ENCODE measurements at regions not wholly inside any gene's neighbourhood (a gene's known extent, or its start where the extent isn't known, plus 50 kb on each side); places are given as distances from the start of the nearest gene placed in this dataset.
A peak's percentile ranks its signal among the peaks of the same experiment; 100 is the strongest.
"Not testable (repeated sequence)": the region's sequence is repeated elsewhere in the genome, so short reads cannot be mapped to it uniquely, and the experiment has no call there.

DNA sequence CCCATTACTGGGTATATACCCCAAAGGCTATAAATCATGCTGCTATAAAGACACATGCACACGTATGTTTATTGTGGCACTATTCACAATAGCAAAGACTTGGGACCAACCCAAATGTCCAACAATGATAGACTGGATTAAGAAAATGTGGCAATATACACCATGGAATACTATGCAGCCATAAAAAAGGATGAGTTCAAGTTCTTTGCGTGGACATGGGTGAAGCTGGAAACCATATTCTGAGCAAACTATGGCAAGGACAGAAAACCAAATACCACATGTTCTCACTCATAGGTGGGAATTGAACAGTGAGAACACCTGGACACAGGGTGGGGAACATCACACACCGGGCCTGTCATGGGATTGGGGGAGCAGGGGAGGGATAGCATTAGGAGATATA is 54.4 kb upstream of the MUCL1 start:
- DNase-seq (ENCODE audit: low read depth): not testable (repeated sequence)

DNA sequence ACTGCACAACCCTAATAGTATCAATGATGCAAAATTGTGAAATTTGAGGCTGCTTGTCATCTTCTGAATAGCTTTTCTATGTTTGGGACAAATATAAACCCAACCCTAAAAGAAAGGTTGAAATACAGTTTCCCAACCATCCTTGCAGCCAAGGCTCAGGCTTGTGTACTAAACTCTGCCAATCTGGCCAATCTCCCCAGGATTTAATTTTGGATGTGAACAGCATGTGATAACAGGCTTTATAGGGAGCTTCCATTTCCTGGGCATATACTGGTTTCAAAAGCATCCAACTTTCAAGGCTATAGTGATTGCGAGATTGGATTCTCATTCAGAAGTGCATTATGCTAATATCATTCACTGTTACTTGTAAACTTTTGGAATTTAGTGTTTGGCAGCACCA is 55.7 kb upstream of the MUCL1 start:
- no peak for DNase-seq (ENCODE audit: low read depth)

DNA sequence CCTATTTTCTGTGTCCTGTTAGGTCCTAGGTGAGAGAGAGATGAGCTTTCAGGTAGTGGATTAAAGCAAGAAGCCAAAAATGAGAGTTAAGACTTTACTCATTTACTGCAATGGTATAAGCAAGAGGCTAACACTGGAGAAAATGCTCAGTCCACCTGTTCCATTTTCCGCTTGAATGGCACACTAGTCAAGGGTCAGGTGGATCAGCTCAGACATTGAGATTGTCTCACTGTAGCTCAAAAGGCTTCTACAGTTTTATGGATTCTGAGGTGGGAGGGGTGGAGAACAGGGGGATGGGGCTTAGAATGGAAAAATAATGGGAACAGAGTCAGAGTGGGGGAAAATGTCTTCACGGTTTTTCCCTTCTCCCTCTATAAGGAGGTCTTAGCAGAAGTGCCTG is 57.3 kb upstream of the MUCL1 start:
- no peak for DNase-seq (ENCODE audit: low read depth)

DNA sequence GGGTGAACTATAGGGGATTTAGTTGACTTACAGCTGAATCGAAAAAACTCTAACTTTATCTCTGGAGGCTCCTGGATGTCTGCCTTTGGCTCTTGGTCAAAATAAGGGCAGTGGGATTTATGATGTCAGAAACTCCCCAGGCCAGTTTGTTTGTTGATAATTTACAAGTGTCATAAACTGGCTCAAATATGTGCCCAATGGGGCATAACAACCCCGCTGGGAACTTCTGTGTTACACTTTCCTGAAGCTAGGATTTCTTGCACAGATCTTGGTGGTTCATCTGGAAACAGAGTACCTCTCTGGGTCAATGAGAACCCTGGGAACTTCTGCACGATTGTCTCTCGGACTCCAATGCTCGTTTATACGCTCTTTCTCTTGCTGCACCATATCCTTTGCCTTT is 58.7 kb upstream of the MUCL1 start:
- no peak for DNase-seq (ENCODE audit: low read depth)

DNA sequence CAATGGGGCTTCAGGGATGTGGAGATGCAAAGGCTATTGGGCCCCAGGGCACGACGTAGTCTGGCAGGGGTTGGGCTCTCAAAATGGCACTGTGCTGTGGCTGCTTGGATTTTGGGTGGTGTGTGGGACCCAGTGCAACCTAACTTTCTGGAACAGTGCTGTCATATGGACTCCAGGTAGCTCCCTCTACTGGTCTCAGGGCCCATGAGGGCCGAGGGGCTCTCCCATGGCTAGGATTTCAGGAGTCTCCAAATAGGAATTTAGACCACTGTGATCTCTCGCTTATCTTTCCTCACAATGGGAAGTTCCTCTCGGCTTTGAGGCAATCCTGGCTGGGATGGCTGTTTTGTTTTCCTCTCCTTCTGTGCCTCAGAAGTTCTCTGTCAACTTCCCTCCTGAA is 68.2 kb upstream of the MUCL1 start:
- no peak for DNase-seq (ENCODE audit: low read depth)

DNA sequence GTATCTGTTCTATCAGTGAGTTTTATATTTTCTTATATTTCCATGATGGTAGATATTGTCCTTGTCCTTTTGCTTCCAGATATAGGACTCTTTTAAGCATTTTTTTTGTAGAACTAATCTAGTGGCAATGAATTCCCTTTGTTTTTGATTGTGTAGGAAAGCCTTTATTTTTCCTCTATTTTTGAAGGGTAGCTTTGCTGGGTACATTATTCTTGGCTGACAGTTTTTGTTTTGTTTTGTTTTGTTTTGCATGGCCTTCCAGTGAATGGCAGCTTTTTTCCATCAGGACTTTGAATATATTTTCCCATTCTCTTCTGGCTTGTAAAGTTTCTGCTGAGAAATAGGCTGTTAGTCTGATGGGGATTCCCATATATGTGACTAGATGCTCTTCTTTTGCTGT is 70.2 kb upstream of the MUCL1 start:
- DNase-seq (ENCODE audit: low read depth): no peak

DNA sequence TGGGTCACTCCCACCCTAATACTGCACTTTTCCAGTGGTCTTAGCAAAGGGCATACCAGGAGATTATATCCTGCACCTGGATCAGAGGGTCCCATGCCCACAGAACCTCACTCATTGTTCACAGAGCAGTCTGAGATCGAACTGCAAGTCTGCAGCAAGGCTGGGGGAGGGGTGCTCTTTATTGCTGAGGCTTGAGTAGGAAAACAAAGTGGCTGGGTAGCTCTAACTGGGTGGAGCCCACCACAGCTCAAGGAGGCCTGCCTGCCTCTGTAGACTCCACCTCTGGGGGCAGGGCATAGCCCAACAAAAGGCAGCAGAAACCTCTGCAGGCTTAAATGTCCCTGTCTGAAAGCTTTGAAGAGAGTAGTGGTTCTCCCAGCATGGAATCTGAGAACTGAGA is 77.3 kb upstream of the MUCL1 start:
- DNase-seq (ENCODE audit: low read depth): not testable (repeated sequence)

DNA sequence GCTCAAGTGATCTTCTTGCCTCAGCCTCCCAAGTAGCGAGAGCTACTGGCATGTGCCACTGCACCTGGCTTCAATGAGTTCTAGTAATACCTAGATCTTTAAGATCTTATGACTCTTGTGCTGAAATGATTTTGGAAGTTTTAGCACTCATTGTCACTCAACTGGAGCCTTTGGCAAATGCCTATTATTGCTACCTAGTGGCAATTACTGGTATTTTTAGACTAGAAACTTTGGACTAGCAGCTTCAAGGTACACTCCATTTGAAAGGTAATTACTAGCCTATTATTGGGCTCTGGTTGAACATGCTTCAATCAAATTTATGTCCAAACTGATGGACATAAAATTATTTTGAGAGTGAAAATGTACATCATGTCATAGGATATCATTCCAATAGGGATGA is 80.7 kb upstream of the MUCL1 start:
- no peak for DNase-seq (ENCODE audit: low read depth)

DNA sequence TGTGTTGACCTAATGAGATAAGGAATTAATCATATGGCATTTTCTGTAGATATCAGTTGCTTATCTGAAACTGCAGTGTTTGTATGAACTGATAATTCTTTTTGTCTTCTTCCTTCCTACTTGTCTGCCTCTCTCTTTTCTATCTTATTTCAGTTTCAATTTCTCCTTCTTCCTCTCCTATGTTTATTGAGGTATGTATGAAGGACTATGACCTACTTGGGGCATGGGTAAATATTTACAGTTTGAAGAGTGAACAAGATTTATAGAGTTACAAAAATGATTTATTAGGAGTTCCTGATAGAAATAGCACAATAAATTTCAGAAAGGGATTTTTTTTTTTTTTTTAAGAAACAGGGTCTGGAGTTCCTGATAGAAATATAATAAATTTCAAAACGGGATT is 88.7 kb upstream of the MUCL1 start:
- no peak for DNase-seq (ENCODE audit: low read depth)

DNA sequence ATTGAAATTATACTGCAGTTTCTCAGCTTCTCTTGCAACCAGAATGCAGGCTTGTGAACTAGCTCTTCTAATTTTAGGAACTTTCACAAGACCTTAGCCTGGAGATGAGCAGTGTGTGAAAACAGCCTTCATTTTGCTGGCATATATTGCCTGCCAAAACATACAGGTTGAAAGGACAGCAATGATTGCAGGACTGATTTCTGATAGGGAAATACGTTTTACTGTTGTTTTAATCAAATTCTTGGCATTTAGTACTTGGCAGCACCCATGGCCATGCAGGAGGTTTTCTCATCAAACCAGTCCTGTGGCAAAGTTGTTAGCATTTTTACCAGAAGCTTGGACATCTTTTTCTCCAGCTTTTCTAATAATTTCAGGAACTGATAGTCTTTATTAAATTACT is 91.9 kb upstream of the MUCL1 start:
- DNase-seq (ENCODE audit: low read depth): no peak

DNA sequence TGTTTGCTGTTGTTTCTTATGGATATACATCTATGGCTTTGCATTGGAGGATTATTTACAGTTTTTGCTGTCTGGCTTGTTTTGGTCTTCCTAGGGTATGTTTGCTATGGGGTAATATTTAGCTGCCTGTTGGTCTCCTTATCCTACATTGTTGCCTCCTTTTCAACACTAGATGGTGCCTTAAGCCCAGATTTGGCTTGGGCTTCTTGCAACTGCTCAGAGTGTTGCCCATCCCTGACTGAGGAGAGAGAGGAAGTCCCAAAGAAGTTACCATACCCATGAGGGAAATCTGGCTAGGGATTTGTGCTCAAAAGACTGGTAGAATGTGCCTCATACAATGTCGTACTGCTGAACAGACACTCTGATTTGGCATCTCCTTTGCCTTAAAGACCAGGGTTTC is 94.6 kb upstream of the MUCL1 start:
- peak; percentile 12 for DNase-seq (ENCODE audit: low read depth)

DNA sequence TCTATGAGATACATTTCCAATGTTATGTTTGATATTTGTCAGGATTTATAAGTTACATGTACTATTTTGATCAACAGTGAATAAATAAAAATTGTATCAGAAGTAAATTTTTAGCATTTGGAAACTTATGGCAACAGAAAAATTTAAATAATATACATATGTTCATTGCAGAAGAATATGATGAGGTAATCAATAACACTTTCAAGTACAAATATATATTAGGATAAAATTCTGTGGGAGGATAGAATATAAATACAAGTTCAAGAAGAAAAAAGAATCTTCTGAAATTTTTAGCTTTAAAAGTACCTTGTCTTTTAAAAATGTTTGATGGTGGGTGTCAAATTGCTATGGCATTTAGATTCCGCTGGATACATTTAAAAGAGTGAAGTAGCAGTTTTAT is 102.8 kb upstream of the MUCL1 start:
- DNase-seq (ENCODE audit: low read depth): no peak

DNA sequence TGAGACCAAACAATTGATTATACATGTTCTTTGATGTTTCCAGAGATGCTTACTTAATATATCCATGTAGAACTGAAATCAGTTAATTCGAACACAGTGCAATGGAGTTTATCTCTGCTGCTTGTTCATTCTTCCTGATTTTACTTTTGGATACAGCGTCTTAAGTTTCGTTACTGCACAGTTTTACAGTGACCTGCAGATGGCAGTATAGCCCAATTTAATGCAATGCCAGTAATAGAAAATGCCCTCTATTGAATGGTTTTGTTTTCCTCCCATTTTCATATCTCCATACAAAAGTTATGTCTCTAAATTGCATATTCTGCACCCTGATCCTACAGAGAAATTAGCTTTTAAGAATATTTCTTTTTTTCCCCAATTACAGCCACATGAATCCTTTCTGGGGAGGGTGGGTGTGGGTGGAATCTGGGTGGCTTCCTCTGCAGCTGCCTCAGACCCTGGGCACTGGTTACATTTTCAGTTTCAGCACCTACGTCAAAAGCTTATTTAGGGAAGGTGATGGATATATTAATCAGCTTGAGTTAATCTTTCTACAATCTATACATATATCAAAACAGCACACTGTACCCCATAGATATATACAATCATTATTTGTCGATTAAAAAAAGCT is 101.1 kb upstream of the DCD start:
- DNase-seq (ENCODE audit: low read depth): peak; percentile 36

DNA sequence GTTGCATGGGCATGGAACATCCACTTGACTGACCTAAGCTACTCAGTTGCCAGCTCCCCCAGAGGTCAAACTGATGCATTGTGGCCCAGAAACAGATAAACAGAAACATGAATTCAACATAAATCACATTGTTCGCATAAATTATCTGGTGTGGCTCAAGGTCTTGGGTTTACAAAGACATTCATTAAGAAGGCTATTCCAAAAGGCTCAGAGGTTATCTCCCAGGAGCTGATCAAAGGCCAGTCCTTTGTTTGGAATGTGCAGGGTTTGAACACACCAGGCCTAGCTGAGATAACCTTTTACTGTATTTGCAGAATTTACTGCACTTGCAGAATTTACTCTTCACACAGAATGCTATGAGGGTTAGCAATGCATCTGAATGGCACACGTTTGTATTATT is 96.4 kb upstream of the DCD start:
- no peak for DNase-seq (ENCODE audit: low read depth)

DNA sequence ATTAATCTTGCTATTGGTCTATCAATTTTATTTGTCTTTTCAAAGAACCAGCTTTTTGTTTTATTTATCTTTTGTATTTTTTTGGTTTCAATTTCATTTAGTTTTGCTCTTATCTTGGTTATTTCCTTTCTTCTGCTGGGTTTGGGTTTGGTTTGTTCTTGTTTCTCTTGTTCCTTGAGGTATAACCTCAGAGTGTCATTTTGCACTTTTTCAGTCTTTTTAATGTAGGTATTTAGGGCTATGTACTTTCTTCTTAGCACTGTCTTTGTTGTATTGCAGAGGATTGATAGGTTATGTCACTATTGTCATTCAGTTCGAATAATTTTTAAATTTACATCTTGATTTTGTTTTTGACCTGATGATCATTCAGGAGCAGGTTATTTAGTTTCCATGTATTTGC is 92.7 kb upstream of the DCD start:
- no peak for DNase-seq (ENCODE audit: low read depth)

DNA sequence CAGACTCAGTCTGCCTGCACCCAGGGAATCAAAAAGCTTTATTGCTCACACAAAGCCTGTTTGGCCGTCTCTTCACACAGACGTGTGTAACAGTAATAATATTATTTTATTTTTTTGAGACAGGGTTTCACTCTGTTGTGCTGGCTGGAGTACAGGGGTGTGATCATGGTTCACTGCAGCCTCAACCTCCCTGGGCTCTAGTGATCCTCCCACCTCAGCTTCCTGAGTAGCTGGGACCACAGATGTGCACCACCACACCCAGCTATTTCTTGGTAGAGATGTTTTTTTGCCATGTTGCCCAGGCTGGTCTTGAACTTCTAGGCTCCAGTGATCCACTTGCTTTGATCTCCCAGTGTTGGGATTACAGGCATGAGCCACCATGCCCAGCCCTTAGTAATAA is 88.4 kb upstream of the DCD start:
- DNase-seq (ENCODE audit: low read depth): no peak

DNA sequence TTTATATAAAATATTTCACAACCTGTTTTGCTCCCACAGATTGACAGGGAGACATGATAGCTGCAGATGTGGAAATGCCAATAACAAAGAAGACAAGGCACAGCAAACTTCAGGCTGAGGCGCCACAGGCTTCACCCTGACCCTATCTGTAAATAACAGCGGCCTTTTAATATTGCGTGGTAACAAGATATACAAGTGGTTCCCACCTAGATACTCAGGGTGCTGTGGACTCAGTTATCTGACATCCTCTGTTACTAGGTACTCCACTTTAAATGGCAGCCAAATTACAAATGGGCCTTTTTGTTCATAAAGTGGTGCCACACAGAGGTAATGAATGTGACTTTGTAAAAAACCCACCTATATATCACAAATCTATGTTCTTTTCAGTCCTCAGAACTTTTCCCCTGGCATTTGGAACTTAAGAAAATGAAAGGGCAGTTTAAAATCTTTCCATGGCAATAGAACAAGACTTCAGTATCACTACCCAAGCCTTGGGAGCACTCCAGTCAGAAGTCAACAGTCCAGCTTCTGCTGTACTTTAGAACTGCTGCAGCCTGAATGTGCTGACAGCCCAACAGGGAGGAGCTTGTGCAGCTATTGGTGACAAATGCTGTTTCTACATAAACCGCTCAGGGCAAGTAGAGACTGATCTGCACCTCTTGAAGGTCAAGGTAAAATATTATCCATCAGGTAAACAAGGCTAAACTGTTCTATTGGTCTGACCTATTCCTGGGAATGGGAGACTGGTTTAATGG is 86.2 kb upstream of the DCD start:
- no peak for DNase-seq (ENCODE audit: low read depth)

DNA sequence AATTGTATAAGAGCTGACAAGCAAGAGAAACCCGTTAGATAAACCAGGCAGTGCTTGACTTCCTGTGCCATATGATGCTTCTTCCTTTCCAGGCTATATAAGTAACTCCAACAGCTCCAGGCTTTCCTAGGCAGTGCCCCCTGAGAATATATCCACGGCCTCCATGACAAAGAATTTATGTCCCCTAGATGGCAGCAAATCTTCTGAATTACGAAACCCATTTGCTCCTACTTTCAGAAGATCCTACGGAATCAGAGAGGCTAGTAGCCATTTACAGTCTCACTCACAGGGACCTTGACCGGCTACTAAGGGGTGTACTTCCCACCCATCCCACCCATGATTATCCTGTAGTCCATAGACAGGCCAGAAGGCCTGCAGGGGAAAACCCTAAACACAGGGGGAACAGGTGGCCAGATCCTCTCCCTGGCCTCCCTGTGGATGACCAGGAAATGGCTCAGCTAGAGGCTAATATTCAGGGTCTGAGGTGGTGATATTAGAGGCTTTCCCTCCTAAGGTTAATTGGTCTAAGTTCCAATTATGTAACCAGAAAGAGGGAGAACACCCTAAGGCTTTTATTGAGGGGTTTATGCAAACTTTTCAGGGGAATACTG is 77.2 kb upstream of the DCD start:
- DNase-seq (ENCODE audit: low read depth): peak; percentile 9

DNA sequence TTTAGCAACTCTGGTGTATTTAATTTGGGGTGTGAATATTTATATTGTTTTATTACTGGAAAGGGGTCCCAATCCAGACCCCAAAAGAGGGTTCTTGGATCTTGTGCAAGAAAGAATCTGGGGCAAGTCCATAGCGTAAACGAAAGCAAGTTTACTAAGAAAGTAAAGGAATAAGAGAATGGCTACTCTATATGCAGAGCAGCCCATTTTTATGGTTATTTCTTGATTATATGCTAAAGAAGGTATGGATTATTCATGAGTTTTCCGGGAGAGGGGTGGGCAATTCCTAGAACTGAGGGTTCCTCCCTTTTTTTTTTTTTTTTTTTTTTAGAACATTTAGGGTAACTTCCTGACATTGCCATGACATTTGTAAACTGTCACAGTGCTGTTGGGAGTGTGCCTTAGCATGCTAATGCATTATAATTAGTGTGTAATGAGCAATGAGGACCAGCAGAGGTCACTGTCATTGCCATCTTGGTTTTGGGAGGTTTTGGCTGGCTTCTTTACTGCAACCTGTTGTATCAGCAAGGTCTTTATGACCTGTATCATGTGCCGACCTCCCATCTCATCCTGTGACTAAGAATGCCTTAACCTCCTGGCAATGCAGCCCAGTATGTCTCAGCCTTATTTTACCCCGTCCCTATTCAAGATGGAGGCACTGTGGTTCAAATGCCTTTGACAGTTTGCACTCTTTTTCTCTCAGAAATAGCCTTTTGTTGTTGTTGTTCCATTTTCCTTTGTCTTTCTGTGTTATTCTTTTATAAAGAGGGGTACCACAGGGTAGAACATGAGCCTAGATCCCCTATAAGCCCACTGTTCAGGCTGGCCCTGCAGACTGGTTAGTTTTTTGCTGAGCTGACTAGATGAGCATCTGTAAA is 75.5 kb upstream of the DCD start:
- DNase-seq (ENCODE audit: low read depth): no peak

DNA sequence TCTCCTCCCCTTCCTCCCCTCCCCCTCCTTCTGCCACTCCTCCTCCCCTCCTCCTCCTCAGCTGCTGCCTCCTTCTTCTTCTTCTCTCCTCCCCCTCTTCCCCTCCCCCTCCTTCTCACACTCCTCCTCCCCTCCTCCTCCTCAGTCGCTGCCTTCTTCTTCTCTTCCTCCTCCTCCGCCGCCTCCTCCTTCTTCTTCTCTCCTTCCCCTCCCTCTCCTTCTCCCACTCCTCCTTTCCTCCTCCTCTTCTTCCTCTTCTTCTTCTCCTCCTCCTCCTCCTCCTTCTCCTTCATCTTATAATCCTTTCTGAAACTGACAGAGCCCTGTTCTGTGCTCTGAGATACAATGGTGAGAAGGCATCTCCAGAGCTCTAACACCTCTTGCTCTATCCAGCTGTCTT is 73.1 kb upstream of the DCD start:
- DNase-seq (ENCODE audit: low read depth): no peak

DNA sequence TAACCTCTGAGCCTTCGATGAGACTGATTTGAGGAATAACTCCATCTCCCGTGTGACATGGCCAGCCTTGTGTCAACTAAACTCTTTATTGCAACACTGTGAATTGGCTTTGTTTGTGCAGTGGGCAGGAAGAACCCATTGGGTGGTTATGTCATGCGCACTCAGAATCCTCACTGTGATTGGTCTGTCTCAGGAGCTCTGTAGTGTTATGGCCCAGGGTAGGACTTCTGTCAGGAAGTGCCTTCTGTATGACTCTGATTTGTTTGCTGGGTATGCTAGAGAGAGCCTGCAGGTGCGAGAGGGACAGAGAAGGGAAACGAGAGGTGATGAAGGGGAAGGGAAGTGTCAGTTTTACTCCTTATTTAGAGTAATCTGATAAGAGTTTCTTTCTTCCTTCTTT is 71.5 kb upstream of the DCD start:
- DNase-seq (ENCODE audit: low read depth): no peak

DNA sequence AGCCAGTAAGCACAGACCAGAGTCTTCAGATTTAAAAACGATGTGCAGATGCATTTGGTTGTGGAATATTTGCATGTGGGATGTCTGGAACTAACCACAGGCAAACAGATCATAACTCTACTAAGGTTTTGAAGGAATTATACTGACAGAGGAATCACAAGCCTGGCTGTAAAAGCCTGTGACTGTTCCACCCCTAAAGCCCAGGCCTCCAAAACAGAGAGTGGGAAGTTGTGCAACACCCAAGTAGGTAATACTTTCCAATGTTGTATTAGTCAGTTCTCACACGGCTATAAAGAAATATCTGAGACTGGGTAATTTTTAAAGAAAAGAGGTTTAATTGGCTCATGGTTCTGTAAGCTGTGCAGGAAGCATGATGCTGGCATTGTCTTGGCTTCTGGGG is 68.1 kb upstream of the DCD start:
- peak; percentile 44 for DNase-seq (ENCODE audit: low read depth)

DNA sequence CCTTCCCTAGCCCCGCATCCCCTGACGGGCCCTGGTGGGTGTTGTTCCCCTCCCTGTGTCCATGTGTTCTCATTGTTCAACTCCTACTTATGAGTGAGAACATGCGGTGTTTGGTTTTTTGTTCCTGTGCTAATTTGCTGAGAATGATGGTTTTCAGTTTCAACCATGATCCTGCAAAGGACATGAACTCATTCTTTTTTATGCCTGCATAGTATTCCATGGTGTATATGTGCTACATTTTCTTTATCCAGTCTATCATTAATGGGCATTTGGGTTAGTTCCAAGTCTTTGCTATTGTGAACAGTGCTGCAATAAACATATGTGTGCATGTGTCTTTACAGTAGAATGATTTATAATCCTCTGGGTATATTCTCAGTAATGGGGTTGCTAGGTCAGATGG is 65.7 kb upstream of the DCD start:
- DNase-seq (ENCODE audit: low read depth): not testable (repeated sequence)
